ENCODE measurements at regions not wholly inside any gene's neighbourhood (a gene's known extent, or its start where the extent isn't known, plus 50 kb on each side); places are given as distances from the start of the nearest gene placed in this dataset.
A peak's percentile ranks its signal among the peaks of the same experiment; 100 is the strongest.

- intact Hi-C loops (cut with micrococcal nuclease), result no loop called here
These were observed 79.5 kb upstream of the SLC27A6 start for GRCh38 chr5:128885649-128886255.

GRCh38 chr5:128895122-128895521 lies 70.2 kb upstream of the SLC27A6 start:
- H3K9me3 Mint-ChIP-seq, result no peaks in the 10 kb centered on the region
- no peaks in the 10 kb centered on the region for H3K4me1 Mint-ChIP-seq (ENCODE audit: low read depth)
- no peak for DNase-seq
- CTCF ChIA-PET, result interaction anchor here (1.3 kb wide), 1 partner anchor 10 kb away, joined by 3 read pairs; no protein-coding TSS in a partner anchor
- no peak overlapping the region for H3K4me3 Mint-ChIP-seq
- no peaks in the 10 kb centered on the region for H3K36me3 Mint-ChIP-seq (ENCODE audit: low read depth)
- intact Hi-C loops (cut with micrococcal nuclease), result no loop called here
- H3K27ac Mint-ChIP-seq, result no peak overlapping the region
- H3K27me3 Mint-ChIP-seq (ENCODE audit: low read depth), result peaks cover 4% of the 10 kb centered on the region

More at GRCh38 chr5:128885649-128886255, 79.5 kb upstream of the SLC27A6 start:
- Mint-ChIP-seq H3K9me3 (no peaks in the 10 kb centered on the region), H3K4me1 (ENCODE audit: low read depth) (no peaks in the 10 kb centered on the region), H3K36me3 (ENCODE audit: low read depth) (no peaks in the 10 kb centered on the region), H3K27me3 (ENCODE audit: low read depth) (peaks cover 6% of the 10 kb centered on the region), H3K27ac (no peak overlapping the region), H3K4me3 (no peak overlapping the region)
- CTCF ChIA-PET, result no interaction called here
- DNase-seq, result no peak

- Mint-ChIP-seq H3K4me1 (ENCODE audit: low read depth) (no peaks in the 10 kb centered on the region), H3K27ac (no peak overlapping the region), H3K9me3 (no peaks in the 10 kb centered on the region), H3K36me3 (ENCODE audit: low read depth) (no peaks in the 10 kb centered on the region), H3K27me3 (ENCODE audit: low read depth) (peaks cover 7% of the 10 kb centered on the region), H3K4me3 (no peak overlapping the region)
- intact Hi-C loops (cut with micrococcal nuclease), result no loop called here
- no peak for DNase-seq
- CTCF ChIA-PET, result interaction anchor here (1.3 kb wide), 1 partner anchor 8 kb away, joined by 3 read pairs; no protein-coding TSS in a partner anchor
These were observed 68.6 kb upstream of the SLC27A6 start for GRCh38 chr5:128896675-128897074.

- H3K27me3 Mint-ChIP-seq (ENCODE audit: low read depth), result peaks cover 3% of the 10 kb centered on the region
- CTCF ChIA-PET, result interaction anchor here (0.6 kb wide), 1 partner anchor 150 kb away, joined by 3 read pairs; no protein-coding TSS in a partner anchor
- no peak overlapping the region for H3K27ac Mint-ChIP-seq
- intact Hi-C loops (cut with micrococcal nuclease), result loop anchor here (10.0 kb wide), 3 partner anchors 371 to 1339 kb away; no protein-coding TSS in a partner anchor
- H3K9me3 Mint-ChIP-seq, result no peaks in the 10 kb centered on the region
- no peak overlapping the region for H3K4me3 Mint-ChIP-seq
- no peaks in the 10 kb centered on the region for H3K4me1 Mint-ChIP-seq (ENCODE audit: low read depth)
- no peaks in the 10 kb centered on the region for H3K36me3 Mint-ChIP-seq (ENCODE audit: low read depth)
- no peak for DNase-seq
These were observed 61.7 kb upstream of the SLC27A6 start for GRCh38 chr5:128903550-128903949.

- CTCF ChIA-PET, result interaction anchor here (0.7 to 2.2 kb wide), 7 partner anchors 9 to 867 kb away, joined by 3 to 9 read pairs (median 3); no protein-coding TSS in a partner anchor
- intact Hi-C loops (cut with micrococcal nuclease), result loop anchor here (1.0 to 10.0 kb wide), 10 partner anchors 147 to 1340 kb away; partner anchors contain the start of gene ISOC1
- no peak for DNase-seq
These were observed 60.3 kb upstream of the SLC27A6 start for GRCh38 chr5:128904805-128905567.

GRCh38 chr5:128905568-128906110 lies 59.6 kb upstream of the SLC27A6 start:
- CTCF ChIA-PET, result interaction anchor here (0.6 to 2.2 kb wide), 12 partner anchors 12 to 1040 kb away, joined by 3 to 9 read pairs (median 3); no protein-coding TSS in a partner anchor
- no peaks in the 10 kb centered on the region for H3K9me3 Mint-ChIP-seq
- H3K4me3 Mint-ChIP-seq, result no peak overlapping the region
- peak; percentile 49 for DNase-seq
- H3K27ac Mint-ChIP-seq, result no peak overlapping the region
- no peaks in the 10 kb centered on the region for H3K4me1 Mint-ChIP-seq (ENCODE audit: low read depth)
- no peaks in the 10 kb centered on the region for H3K36me3 Mint-ChIP-seq (ENCODE audit: low read depth)
- intact Hi-C loops (cut with micrococcal nuclease), result loop anchor here (1.0 to 10.0 kb wide), 10 partner anchors 147 to 1341 kb away; partner anchors contain the start of gene ISOC1
- H3K27me3 Mint-ChIP-seq (ENCODE audit: low read depth), result peaks cover under 1% of the 10 kb centered on the region

More at GRCh38 chr5:128904805-128905567, 60.3 kb upstream of the SLC27A6 start:
- peaks cover 3% of the 10 kb centered on the region for H3K27me3 Mint-ChIP-seq (ENCODE audit: low read depth)
- H3K27ac Mint-ChIP-seq, result no peak overlapping the region
- H3K4me3 Mint-ChIP-seq, result no peak overlapping the region
- no peaks in the 10 kb centered on the region for H3K36me3 Mint-ChIP-seq (ENCODE audit: low read depth)
- H3K4me1 Mint-ChIP-seq (ENCODE audit: low read depth), result no peaks in the 10 kb centered on the region
- no peaks in the 10 kb centered on the region for H3K9me3 Mint-ChIP-seq

GRCh38 chr5:128913551-128913950 lies 51.7 kb upstream of the SLC27A6 start:
- intact Hi-C loops (cut with micrococcal nuclease), result no loop called here
- no peak for DNase-seq
- no peaks in the 10 kb centered on the region for H3K9me3 Mint-ChIP-seq
- H3K4me3 Mint-ChIP-seq, result no peak overlapping the region
- CTCF ChIA-PET, result interaction anchor here (0.7 kb wide), 1 partner anchor 517 kb away, joined by 3 read pairs; no protein-coding TSS in a partner anchor
- H3K36me3 Mint-ChIP-seq (ENCODE audit: low read depth), result no peaks in the 10 kb centered on the region
- no peak overlapping the region for H3K27ac Mint-ChIP-seq
- H3K27me3 Mint-ChIP-seq (ENCODE audit: low read depth), result peaks cover 5% of the 10 kb centered on the region
- H3K4me1 Mint-ChIP-seq (ENCODE audit: low read depth), result no peaks in the 10 kb centered on the region
